Type B pancreatic cell (in vitro differentiated cells): ENCODE measurements at regions not wholly inside any gene's neighbourhood (a gene's known extent, or its start where the extent isn't known, plus 50 kb on each side); places are given as distances from the start of the nearest gene placed in this dataset.

Experiments used
- DNase-seq: peaks from one replicate; pipeline ENCODE4 v3.0.0; 2021; ENCODE audit warnings: mixed read lengths; ENCODE audit not compliant: unreplicated experiment; ENCODE audit errors: extremely low spot score
- H3K27ac Mint-ChIP-seq: 2 replicates; pipeline ENCODE4 v1.8.0; 2021; ENCODE audit warnings: mild to moderate bottlenecking, mixed read lengths
- H3K27me3 Mint-ChIP-seq: 2 replicates; pipeline ENCODE4 v1.8.0; 2021; ENCODE audit warnings: mixed read lengths
- H3K36me3 Mint-ChIP-seq: 2 replicates; pipeline ENCODE4 v1.8.0; 2021; ENCODE audit warnings: mixed read lengths
- H3K4me1 Mint-ChIP-seq: one replicate; pipeline ENCODE4 v1.8.0; 2021; ENCODE audit warnings: mixed read lengths; ENCODE audit not compliant: unreplicated experiment
- H3K4me3 Mint-ChIP-seq: 2 replicates; pipeline ENCODE4 v1.8.0; 2021; ENCODE audit warnings: mild to moderate bottlenecking, mixed read lengths
- H3K9me3 Mint-ChIP-seq: 2 replicates; pipeline ENCODE4 v1.8.0; 2021; ENCODE audit warnings: mixed read lengths
- TF ChIP-seq, protein P1 (sequence below): fragments of 200-600 bp; sonication (generic); conservative IDR thresholded peaks from 2 replicates; pipeline ENCODE4 v1.5.0; 2021; ENCODE audit warnings: antibody characterized with exemption, mild to moderate bottlenecking

DNA sequence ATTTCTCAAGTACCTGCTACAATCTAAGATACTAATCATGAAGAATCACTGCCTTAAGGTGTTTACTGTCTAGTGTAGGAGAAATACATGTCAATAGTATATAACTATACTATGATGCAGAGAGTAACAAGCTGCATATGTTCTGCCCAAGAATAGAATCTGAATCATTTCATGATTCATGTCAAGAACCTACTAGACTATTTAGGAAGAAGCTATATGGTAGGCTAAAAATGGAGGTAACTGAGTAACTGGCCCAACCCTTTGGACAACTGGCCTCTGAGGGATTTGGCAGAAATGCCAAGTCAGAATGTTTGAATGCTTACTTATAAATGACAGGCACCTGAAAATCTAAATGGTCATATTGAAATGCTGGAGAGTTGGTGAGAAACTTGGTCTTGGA, 59.9 kb upstream of the DGKG start:
- Mint-ChIP-seq H3K27me3 (peaks cover 17% of the 10 kb centered on the region), H3K4me3 (no peak overlapping the region), H3K27ac (no peak overlapping the region), H3K4me1 (peaks cover 8% of the 10 kb centered on the region), H3K9me3 (no peaks in the 10 kb centered on the region), H3K36me3 (no peaks in the 10 kb centered on the region)
- no peak for DNase-seq
- TF ChIP-seq, protein P1, sequence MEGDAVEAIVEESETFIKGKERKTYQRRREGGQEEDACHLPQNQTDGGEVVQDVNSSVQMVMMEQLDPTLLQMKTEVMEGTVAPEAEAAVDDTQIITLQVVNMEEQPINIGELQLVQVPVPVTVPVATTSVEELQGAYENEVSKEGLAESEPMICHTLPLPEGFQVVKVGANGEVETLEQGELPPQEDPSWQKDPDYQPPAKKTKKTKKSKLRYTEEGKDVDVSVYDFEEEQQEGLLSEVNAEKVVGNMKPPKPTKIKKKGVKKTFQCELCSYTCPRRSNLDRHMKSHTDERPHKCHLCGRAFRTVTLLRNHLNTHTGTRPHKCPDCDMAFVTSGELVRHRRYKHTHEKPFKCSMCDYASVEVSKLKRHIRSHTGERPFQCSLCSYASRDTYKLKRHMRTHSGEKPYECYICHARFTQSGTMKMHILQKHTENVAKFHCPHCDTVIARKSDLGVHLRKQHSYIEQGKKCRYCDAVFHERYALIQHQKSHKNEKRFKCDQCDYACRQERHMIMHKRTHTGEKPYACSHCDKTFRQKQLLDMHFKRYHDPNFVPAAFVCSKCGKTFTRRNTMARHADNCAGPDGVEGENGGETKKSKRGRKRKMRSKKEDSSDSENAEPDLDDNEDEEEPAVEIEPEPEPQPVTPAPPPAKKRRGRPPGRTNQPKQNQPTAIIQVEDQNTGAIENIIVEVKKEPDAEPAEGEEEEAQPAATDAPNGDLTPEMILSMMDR, result no peak

GRCh38 chr3:186418671-186419145, 56.7 kb upstream of the DGKG start:
- Mint-ChIP-seq H3K9me3 (no peaks in the 10 kb centered on the region), H3K27me3 (peaks cover 41% of the 10 kb centered on the region), H3K4me1 (peaks cover 11% of the 10 kb centered on the region), H3K27ac (no peak overlapping the region), H3K36me3 (no peaks in the 10 kb centered on the region), H3K4me3 (no peak overlapping the region)
- TF ChIP-seq, protein P1, result no peak
- no peak for DNase-seq

- H3K27ac Mint-ChIP-seq, result no peak overlapping the region
- no peaks in the 10 kb centered on the region for H3K36me3 Mint-ChIP-seq
- H3K4me3 Mint-ChIP-seq, result no peak overlapping the region
- peaks cover 17% of the 10 kb centered on the region for H3K4me1 Mint-ChIP-seq
- H3K9me3 Mint-ChIP-seq, result no peaks in the 10 kb centered on the region
- H3K27me3 Mint-ChIP-seq, result peaks cover 49% of the 10 kb centered on the region
- no peak for DNase-seq
- TF ChIP-seq, protein P1, result no peak
These were observed 55.8 kb upstream of the DGKG start for GRCh38 chr3:186417791-186418190.

- DNase-seq, result no peak
- Mint-ChIP-seq H3K4me1 (peaks cover 17% of the 10 kb centered on the region), H3K27ac (no peak overlapping the region), H3K9me3 (no peaks in the 10 kb centered on the region), H3K36me3 (no peaks in the 10 kb centered on the region), H3K4me3 (peak overlapping the region; percentile 83), H3K27me3 (peaks cover 59% of the 10 kb centered on the region)
- TF ChIP-seq, protein P1, result no peak
These were observed 52.8 kb upstream of the DGKG start for GRCh38 chr3:186414735-186415419.

DNA sequence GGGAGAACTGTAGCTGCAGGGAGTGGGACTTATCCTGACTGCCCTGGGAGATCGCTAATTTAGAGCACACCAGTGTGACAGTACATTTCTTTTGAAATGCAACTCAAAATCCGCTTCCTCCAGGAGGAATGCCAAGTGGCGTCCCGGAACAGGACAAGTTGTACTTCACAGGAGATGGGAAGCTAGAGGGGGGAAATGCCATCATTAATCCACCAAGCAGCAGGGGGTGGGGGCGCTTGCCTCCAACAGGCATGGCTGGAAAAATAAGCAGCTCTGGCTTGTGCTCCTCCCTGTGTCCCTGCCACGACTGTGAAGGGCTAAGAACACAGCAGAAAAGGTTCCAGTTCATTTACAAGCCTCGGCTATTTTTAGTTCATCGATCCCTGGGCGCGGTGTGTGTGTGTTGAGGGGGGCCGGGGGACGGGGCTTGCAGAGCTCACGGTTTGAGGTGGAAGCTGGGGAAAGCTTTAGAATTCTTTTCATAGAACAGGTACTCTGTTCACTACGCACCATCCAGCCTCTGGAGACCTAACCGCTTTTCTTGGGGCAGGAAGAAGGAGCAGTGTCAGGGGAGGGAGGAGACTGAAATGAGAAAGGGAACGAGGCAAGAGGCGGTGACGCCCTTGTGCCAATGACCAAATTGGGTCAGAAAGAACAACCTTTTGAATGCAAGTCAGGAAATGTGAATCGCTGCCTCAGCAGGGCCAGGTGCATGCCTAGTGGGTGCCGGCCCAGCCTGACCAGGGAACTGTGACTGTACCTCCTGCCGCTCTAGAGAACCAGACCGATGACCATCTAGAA, 51.8 kb upstream of the DGKG start:
- H3K4me3 Mint-ChIP-seq, result peak overlapping the region; percentile 83
- no peaks in the 10 kb centered on the region for H3K9me3 Mint-ChIP-seq
- H3K27ac Mint-ChIP-seq, result peak overlapping the region; percentile 57
- TF ChIP-seq, protein P1, result no peak
- no peak for DNase-seq
- no peaks in the 10 kb centered on the region for H3K36me3 Mint-ChIP-seq
- H3K4me1 Mint-ChIP-seq, result peaks cover 17% of the 10 kb centered on the region
- peaks cover 66% of the 10 kb centered on the region for H3K27me3 Mint-ChIP-seq
